ENCODE measurements at regions not wholly inside any gene's neighbourhood (a gene's known extent, or its start where the extent isn't known, plus 50 kb on each side); places are given as distances from the start of the nearest gene placed in this dataset.

DNA sequence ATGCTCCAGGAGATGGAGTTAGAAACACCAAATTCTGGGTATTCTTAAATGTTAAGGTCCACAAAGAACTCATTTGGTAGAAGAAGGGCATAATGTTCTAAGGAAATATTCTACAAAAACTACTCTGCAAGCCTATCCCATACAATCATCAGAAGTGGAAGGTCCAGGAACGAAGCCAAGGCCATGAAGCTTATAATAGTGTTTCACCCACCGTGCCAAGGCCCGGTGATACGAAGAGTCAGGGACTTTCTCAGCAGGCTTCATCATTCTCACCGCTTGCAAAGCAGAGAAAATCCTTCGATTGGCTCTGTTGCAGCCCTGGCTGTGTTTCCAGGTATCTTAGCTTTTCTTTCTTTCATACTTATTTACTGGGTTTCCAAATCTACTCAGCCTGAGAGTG, 351.9 kb upstream of the CELF2 start:
- BruUV-seq (replicated peaks) = no TSS peak
- no peak overlapping the region for H3K9ac ChIP-seq (ENCODE audit: low read depth, low read length)
- H3K14ac ChIP-seq (replicated peaks; ENCODE audit: low read depth, low read length) = no peak overlapping the region
- peaks cover 6% of the 10 kb centered on the region; the same call in 1 of the 2 replicates for H3K9me1 ChIP-seq (ENCODE audit: insufficient read depth, low read length)
- H2AFZ ChIP-seq (replicated peaks; ENCODE audit: low read length, poor library complexity) = no peak overlapping the region
- H3K18ac ChIP-seq (ENCODE audit: low read depth, low read length) = no peak overlapping the region
- dilution Hi-C loops (cut with HindIII; ENCODE audit: low sequenced_read_pairs, unreplicated experiment) = no loop called here
- H3K27me3 ChIP-seq (ENCODE audit: control insufficient read depth, insufficient read depth, low read length) = no peaks in the 10 kb centered on the region
- H2AK5ac ChIP-seq (ENCODE audit: low read depth, low read length) = no peak overlapping the region
- intact Hi-C loops (cut with micrococcal nuclease) = no loop called here
- peaks cover 7% of the 10 kb centered on the region for H3K4me1 ChIP-seq (ENCODE audit: control insufficient read depth, insufficient read depth, low read length)
- no peak overlapping the region for H2BK120ac ChIP-seq (ENCODE audit: low read depth, low read length)
- H2BK15ac ChIP-seq (ENCODE audit: low read depth, low read length) = no peak overlapping the region
- H2BK20ac ChIP-seq (ENCODE audit: low read depth, low read length) = no peak overlapping the region
- in situ Hi-C loops (cut with MboI; ENCODE audit: low sequenced_read_pairs) = no loop called here
- CTCF ChIA-PET = no interaction called here
- DNase-seq (no peak), ATAC-seq (ENCODE audit: low read depth) (no peak)
- H3K4me3 ChIP-seq (ENCODE audit: insufficient read depth, low read depth, low read length) = no peak overlapping the region
- POLR2A ChIA-PET (ENCODE audit: unreplicated experiment) = no interaction called here
- no peak overlapping the region for H4K91ac ChIP-seq (ENCODE audit: insufficient read depth, low read depth, low read length)
- no peaks in the 10 kb centered on the region for H3K79me1 ChIP-seq (ENCODE audit: low read depth in 1 of 2, low read length in 2 of 2)
- no peak overlapping the region for H3K4ac ChIP-seq (ENCODE audit: low read depth, low read length)
- H2AK9ac ChIP-seq (replicated peaks; ENCODE audit: low read depth, low read length, poor library complexity) = no peak overlapping the region
- H4K20me1 ChIP-seq (ENCODE audit: insufficient read depth, low read length) = no peaks in the 10 kb centered on the region
- H3K36me3 ChIP-seq (ENCODE audit: control insufficient read depth, insufficient read depth, low read length) = no peaks in the 10 kb centered on the region
- H3K23ac ChIP-seq (ENCODE audit: low read depth, low read length) = no peak overlapping the region
- H4K5ac ChIP-seq (ENCODE audit: low read depth, low read length) = no peak overlapping the region
- TF ChIP-seq MAFK (IDR thresholded peaks at IDR 0.05; ENCODE audit: low read depth, low read length) (no peak), RAD21 (IDR thresholded peaks at IDR 0.05; ENCODE audit: low read length) (no peak), RCOR1 (IDR thresholded peaks at IDR 0.05; ENCODE audit: insufficient replicate concordance, low read length) (no peak)
- H3K4me2 ChIP-seq (ENCODE audit: low read depth, low read length) = no peak overlapping the region
- no CpG with 5 or more reads among the region's 6 CpGs for WGBS, 2 experiments (ENCODE audit: extremely low coverage in 2 of 2, insufficient read length in 1 of 2)
- no peak overlapping the region for H2BK5ac ChIP-seq (ENCODE audit: low read depth, low read length, poor library complexity, severe bottlenecking)
- H3K56ac ChIP-seq (ENCODE audit: extremely low read depth, insufficient read depth, low read length) = no peak overlapping the region
- H3K9me3 ChIP-seq (ENCODE audit: control insufficient read depth, insufficient read depth, low read length) = no peaks in the 10 kb centered on the region
- H3K27ac ChIP-seq (ENCODE audit: insufficient read depth, low read length) = no peak overlapping the region
- H4K8ac ChIP-seq (ENCODE audit: low read depth in 2 of 2, low read length in 2 of 2) = no peak overlapping the region

Data from IMR-90 (cell line).